CD4-positive, CD25-positive, alpha-beta regulatory T cell (primary cell): ENCODE measurements at regions not wholly inside any gene's neighbourhood (a gene's known extent, or its start where the extent isn't known, plus 50 kb on each side); places are given as distances from the start of the nearest gene placed in this dataset.
"Not testable (repeated sequence)": the region's sequence is repeated elsewhere in the genome, so short reads cannot be mapped to it uniquely, and the experiment has no call there.

Experiments
- ATAC-seq, 2 donors: fragments of 150-1000 bp; cut with Tn5 transposase; one replicate each; pipeline ENCODE4 v1.10.0; 2021; ENCODE audit warnings: low read depth in 2 of 2, moderate number of reproducible peaks in 2 of 2, moderate library complexity in 1 of 2
- DNase-seq, 3 donors: peaks; one replicate each; pipeline versions ENCODE4 v3.0.0 to v3.0.0-alpha.2; 2012 to 2022; ENCODE audit warnings: mixed read lengths in 1 of 3
- H3K27ac ChIP-seq: one replicate; pipeline ENCODE4 v1.7.0; 2013; ENCODE audit warnings: mild to moderate bottlenecking, low read length; ENCODE audit not compliant: insufficient read depth, poor library complexity, severe bottlenecking
- H3K27me3 ChIP-seq: one replicate; pipeline ENCODE4 v1.7.0; 2013; ENCODE audit warnings: low read length; ENCODE audit not compliant: control insufficient read depth, insufficient read depth
- H3K36me3 ChIP-seq: one replicate; pipeline ENCODE4 v1.7.0; 2013; ENCODE audit warnings: mild to moderate bottlenecking, low read length, moderate library complexity; ENCODE audit not compliant: control insufficient read depth, insufficient read depth
- H3K4me1 ChIP-seq: 2 replicates; pipeline ENCODE4 v1.7.0; 2013; ENCODE audit warnings: mild to moderate bottlenecking, low read length; ENCODE audit not compliant: insufficient read depth, control insufficient read depth, poor library complexity, severe bottlenecking
- H3K4me3 ChIP-seq: one replicate; pipeline ENCODE4 v1.7.0; 2013; ENCODE audit warnings: low read depth, mild to moderate bottlenecking, low read length, moderate library complexity
- H3K9me3 ChIP-seq, 2 experiments: 1 replicate in 1 of 2; 2 replicates in 1 of 2; pipeline ENCODE4 v1.7.0; 2013; ENCODE audit warnings: low read length in 2 of 2, mild to moderate bottlenecking in 1 of 2, moderate library complexity in 1 of 2; ENCODE audit not compliant: control insufficient read depth in 2 of 2
- H3K27ac Mint-ChIP-seq, 3 donors: one replicate each; pipeline ENCODE4 v1.8.0; 2020 to 2022; ENCODE audit warnings: mild to moderate bottlenecking in 3 of 3, mixed read lengths in 3 of 3, moderate library complexity in 2 of 3
- H3K27me3 Mint-ChIP-seq: one replicate; pipeline ENCODE4 v1.8.0; 2022; ENCODE audit warnings: mild to moderate bottlenecking, mixed read lengths
- H3K36me3 Mint-ChIP-seq: one replicate; pipeline ENCODE4 v1.8.0; 2020; ENCODE audit warnings: mixed read lengths
- H3K4me1 Mint-ChIP-seq, 4 donors: one replicate each; pipeline ENCODE4 v1.8.0; 2020 to 2022; ENCODE audit warnings: mixed read lengths in 4 of 4, mild to moderate bottlenecking in 1 of 4
- H3K4me3 Mint-ChIP-seq, 4 donors: one replicate each; pipeline ENCODE4 v1.8.0; 2020 to 2022; ENCODE audit warnings: mild to moderate bottlenecking in 4 of 4, mixed read lengths in 4 of 4, moderate library complexity in 3 of 4
- H3K9me3 Mint-ChIP-seq, 7 donors: one replicate each; pipeline ENCODE4 v1.8.0; 2020 to 2022; ENCODE audit warnings: mixed read lengths in 7 of 7, mild to moderate bottlenecking in 3 of 7, moderate library complexity in 2 of 7

DNA sequence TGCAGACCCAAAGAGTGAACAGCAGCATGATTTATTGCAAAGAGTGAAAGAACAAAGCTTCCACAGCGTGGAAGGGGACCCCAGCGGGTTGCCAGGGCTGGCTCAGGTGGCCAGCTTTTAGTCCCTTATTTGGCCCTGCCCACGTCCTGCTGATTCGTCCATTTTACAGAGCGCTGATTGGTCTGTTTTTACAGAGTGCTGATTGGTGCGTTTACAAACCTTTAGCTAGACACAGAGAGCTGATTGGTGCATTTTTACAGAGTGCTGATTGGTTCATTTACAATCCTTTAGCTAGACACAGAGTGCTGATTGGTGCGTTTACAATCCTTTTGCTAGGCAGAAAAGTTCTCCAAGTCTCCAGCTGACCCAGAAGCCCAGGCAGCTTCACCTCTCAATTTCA lies 128.5 kb upstream of the AHI1 start:
- ATAC-seq, H3K4me1 Mint-ChIP-seq, H3K36me3 ChIP-seq, H3K4me1 ChIP-seq, H3K36me3 Mint-ChIP-seq, H3K9me3 Mint-ChIP-seq, DNase-seq, H3K27ac Mint-ChIP-seq, H3K9me3 ChIP-seq, H3K4me3 Mint-ChIP-seq, H3K4me3 ChIP-seq, H3K27ac ChIP-seq, H3K27me3 ChIP-seq: not testable (repeated sequence)
- peaks cover 15% of the 10 kb centered on the region for H3K27me3 Mint-ChIP-seq

DNA sequence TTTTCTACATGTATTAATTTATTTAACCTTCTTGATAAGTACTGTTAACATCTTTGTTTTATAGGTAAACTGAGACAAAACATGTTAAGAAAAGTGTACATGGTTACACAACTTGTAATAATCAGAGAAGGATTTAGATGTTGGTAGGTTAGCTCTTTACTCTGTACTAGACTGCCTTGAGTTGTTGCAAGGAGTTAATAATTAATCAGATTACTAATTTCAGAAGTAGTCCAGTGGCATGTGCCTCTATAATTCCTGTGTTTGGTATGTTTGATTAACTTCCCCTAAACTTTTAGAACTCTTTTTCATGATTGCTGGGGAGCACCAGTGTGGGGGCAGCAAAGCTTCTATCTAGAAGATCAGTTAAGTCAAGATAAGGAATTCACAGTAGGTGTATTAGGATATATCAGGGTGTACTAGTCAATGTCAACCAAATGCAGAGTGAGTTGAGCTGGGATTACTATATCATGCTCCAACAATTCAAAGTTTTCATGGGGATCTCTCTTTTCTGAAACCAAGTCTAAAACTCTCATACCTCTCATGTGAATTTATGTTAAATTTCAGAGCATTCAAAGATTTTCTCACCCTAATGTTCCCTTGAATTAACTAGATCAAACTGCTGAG lies 129.7 kb upstream of the AHI1 start:
- H3K4me3 ChIP-seq, result no peak overlapping the region
- ATAC-seq (no peak), DNase-seq (no peak)
- H3K27ac ChIP-seq, result no peak overlapping the region
- H3K9me3 ChIP-seq, result no peaks in the 10 kb centered on the region
- H3K36me3 ChIP-seq, result no peaks in the 10 kb centered on the region
- Mint-ChIP-seq H3K4me3 (no peak overlapping the region), H3K27me3 (peaks cover 15% of the 10 kb centered on the region), H3K4me1 (peaks cover 0 to 5% (median 0%) of the 10 kb centered on the region in 4 donors), H3K9me3 (peaks cover 0 to 2% (median 0%) of the 10 kb centered on the region in 7 donors), H3K27ac (no peak overlapping the region), H3K36me3 (no peaks in the 10 kb centered on the region)
- H3K4me1 ChIP-seq, result no peaks in the 10 kb centered on the region
- no peaks in the 10 kb centered on the region for H3K27me3 ChIP-seq

DNA sequence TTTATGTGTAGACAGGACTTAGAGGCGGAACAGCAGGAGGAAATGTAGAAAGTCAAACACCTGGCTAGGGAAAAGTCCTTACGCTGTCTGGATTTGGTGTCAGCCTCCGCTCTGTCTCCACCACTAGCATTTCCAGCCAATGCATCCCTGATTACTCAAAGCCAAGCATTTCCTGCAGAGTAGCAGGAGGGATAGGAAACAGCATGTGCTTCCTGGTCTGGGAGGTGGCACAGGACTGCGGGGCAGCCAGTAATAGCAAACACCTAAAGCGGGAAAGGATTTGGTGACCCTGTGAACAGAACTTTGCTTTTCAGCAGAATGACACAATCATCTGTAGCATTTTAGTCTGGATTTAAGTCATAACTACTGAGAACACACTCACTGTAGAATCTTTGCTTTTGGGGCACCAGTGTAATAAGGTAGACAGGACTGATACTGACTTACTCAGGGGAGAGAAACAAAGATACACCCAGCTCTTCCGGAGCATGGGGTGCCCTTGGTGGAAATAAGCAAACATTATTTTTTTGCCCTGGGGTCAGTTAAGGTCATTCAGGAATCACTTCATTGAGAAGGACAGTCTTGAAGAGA lies 133.3 kb upstream of the AHI1 start:
- Mint-ChIP-seq H3K4me1 (no peaks in the 10 kb centered on the region), H3K27ac (no peak overlapping the region), H3K4me3 (no peak overlapping the region), H3K36me3 (no peaks in the 10 kb centered on the region), H3K27me3 (peaks cover 6% of the 10 kb centered on the region), H3K9me3 (peaks cover 0 to 2% (median 0%) of the 10 kb centered on the region in 7 donors)
- no peak overlapping the region for H3K4me3 ChIP-seq
- ATAC-seq (no peak), DNase-seq (no peak)
- H3K9me3 ChIP-seq, result no peaks in the 10 kb centered on the region
- H3K27me3 ChIP-seq, result peaks cover 2% of the 10 kb centered on the region
- no peak overlapping the region for H3K27ac ChIP-seq
- H3K36me3 ChIP-seq, result no peaks in the 10 kb centered on the region
- H3K4me1 ChIP-seq, result no peaks in the 10 kb centered on the region

DNA sequence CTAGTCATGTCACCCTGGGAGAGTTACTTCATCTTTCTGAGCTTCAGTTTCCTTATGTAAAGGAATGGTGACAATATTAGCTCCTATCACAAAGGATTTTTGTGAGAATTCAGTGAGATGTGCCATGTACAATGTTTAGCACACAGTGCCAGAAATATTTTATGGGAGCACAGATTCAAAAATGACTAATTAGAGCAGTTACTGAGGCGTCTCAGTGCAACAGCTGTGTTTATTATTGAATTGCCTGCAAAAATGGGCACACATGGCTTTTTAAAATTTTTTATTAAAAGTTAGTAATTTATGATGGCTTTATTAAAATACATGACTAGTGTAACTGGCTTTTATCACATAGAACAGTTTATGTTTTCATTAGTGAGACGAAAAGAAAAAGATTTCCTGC lies 134.3 kb upstream of the AHI1 start:
- H3K36me3 Mint-ChIP-seq, result no peaks in the 10 kb centered on the region

DNA sequence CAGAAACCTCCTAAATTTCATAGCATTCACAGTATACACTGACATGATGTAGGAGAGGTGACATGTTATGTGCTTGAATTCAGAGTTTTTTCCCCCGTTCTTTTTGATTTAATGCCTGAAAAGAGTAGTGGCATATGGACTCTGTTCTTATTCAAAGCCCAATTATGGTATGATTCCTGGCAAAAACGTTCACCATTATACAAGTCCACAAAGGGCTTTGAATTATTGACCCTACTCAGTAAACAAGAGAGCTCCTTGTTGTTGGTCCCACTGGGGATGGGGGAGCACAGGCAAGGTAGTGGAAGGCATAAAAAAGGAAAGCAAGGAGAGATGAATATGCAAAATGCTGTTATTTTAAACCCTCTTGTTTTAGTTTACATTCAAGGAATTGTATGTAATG lies 136.0 kb upstream of the AHI1 start:
- Mint-ChIP-seq H3K27ac (no peak overlapping the region), H3K4me3 (no peak overlapping the region), H3K4me1 (no peaks in the 10 kb centered on the region), H3K36me3 (no peaks in the 10 kb centered on the region), H3K9me3 (peaks cover 0 to 2% (median 0%) of the 10 kb centered on the region in 7 donors), H3K27me3 (peaks cover 6% of the 10 kb centered on the region)
- no peak overlapping the region for H3K4me3 ChIP-seq
- H3K4me1 ChIP-seq, result no peaks in the 10 kb centered on the region
- peaks cover 2% of the 10 kb centered on the region for H3K27me3 ChIP-seq
- no peak overlapping the region for H3K27ac ChIP-seq
- DNase-seq, result no peak
- no peak for ATAC-seq
- H3K9me3 ChIP-seq, result no peaks in the 10 kb centered on the region
- H3K36me3 ChIP-seq, result no peaks in the 10 kb centered on the region

More for the DNA sequence above, 134.3 kb upstream of the AHI1 start:
- H3K27ac Mint-ChIP-seq, result no peak overlapping the region
- peaks cover 6% of the 10 kb centered on the region for H3K27me3 Mint-ChIP-seq
- no peaks in the 10 kb centered on the region for H3K36me3 ChIP-seq
- H3K4me1 ChIP-seq, result no peaks in the 10 kb centered on the region
- no peak for ATAC-seq
- no peak for DNase-seq
- H3K9me3 ChIP-seq, result no peaks in the 10 kb centered on the region
- peaks cover 2% of the 10 kb centered on the region for H3K27me3 ChIP-seq
- peaks cover 0 to 2% (median 0%) of the 10 kb centered on the region in 7 donors for H3K9me3 Mint-ChIP-seq
- no peaks in the 10 kb centered on the region for H3K4me1 Mint-ChIP-seq
- no peak overlapping the region for H3K4me3 ChIP-seq
- H3K27ac ChIP-seq, result no peak overlapping the region
- H3K4me3 Mint-ChIP-seq, result no peak overlapping the region

DNA sequence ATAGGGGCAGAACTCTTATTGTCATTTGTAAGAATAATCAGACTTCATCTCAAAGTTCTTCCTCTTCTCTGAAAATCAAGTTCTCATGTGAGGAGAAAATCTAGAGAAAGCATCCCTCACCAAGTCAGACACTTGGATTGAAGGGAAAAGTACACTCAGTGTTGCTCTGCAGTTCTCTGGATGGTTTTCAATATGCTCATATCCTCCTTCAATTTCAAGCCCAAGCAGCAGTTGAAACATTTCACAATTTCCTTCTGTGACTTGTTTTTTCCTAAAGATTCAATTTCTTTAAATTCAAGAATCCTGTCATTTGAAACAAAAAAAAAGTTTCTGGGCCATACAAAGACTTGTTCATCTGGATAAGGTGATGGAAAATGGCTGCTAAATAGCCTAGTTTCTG lies 140.2 kb upstream of the AHI1 start:
- no peak overlapping the region for H3K4me3 ChIP-seq
- H3K4me1 ChIP-seq, result no peaks in the 10 kb centered on the region
- H3K36me3 Mint-ChIP-seq, result no peaks in the 10 kb centered on the region
- no peak overlapping the region for H3K4me3 Mint-ChIP-seq
- H3K9me3 ChIP-seq, result no peaks in the 10 kb centered on the region
- H3K27me3 Mint-ChIP-seq, result no peaks in the 10 kb centered on the region
- H3K27ac ChIP-seq, result no peak overlapping the region
- ATAC-seq, result no peak
- H3K9me3 Mint-ChIP-seq, result peaks cover 0 to 2% (median 0%) of the 10 kb centered on the region in 7 donors
- no peak for DNase-seq
- H3K4me1 Mint-ChIP-seq, result no peaks in the 10 kb centered on the region
- H3K27ac Mint-ChIP-seq, result no peak overlapping the region
- H3K36me3 ChIP-seq, result no peaks in the 10 kb centered on the region
- peaks cover 2% of the 10 kb centered on the region for H3K27me3 ChIP-seq

DNA sequence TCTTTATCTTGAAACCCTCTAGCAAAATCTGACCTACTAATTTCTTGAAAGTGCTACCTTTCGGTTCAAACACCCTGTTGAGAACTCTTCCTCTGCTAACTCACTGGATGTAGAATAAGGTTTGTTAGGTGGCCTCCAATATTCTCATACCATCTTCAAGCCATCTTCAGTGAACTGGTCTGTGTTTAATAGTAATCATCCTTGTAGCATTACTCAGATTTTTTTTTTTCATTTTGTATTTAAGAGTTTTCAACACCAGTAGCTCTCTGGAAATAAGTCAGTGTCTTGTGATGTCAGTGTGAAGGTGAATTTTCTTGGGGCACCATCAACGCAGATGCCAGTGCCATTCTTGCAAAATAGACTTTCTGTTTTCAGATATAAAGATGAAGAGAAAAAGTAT lies 140.6 kb upstream of the AHI1 start:
- H3K4me1 Mint-ChIP-seq, result no peaks in the 10 kb centered on the region
- Histone ChIP-seq H3K27me3 (peaks cover 2% of the 10 kb centered on the region), H3K9me3 (no peaks in the 10 kb centered on the region), H3K27ac (no peak overlapping the region), H3K36me3 (no peaks in the 10 kb centered on the region), H3K4me1 (no peaks in the 10 kb centered on the region), H3K4me3 (no peak overlapping the region)
- no peaks in the 10 kb centered on the region for H3K27me3 Mint-ChIP-seq
- H3K36me3 Mint-ChIP-seq, result no peaks in the 10 kb centered on the region
- no peak overlapping the region for H3K4me3 Mint-ChIP-seq
- H3K9me3 Mint-ChIP-seq, result peaks cover 0 to 2% (median 0%) of the 10 kb centered on the region in 7 donors
- no peak overlapping the region for H3K27ac Mint-ChIP-seq
- no peak for DNase-seq
- ATAC-seq, result no peak

DNA sequence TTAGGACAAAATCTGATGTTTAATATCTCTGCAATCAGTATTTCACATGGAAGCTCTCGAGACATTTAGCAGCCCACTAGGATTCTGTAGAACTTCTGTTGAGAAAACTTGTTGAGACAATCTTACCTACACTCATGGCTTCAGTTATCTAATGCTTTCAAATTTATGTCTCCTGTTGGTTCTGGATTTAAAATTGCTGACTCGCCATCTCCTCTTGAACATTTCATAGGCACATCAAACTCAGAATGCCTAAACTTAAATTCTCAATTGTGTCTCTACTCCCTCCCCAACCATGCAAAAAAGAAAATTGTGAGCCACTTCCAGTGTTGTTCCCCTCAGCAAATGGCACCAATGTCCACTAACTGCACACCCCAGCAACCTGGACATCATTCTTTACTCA lies 142.5 kb upstream of the AHI1 start:
- Mint-ChIP-seq H3K36me3 (no peaks in the 10 kb centered on the region), H3K4me1 (no peaks in the 10 kb centered on the region), H3K27me3 (no peaks in the 10 kb centered on the region), H3K27ac (no peak overlapping the region), H3K4me3 (no peak overlapping the region), H3K9me3 (peaks cover 0 to 3% (median 0%) of the 10 kb centered on the region in 7 donors)
- H3K27me3 ChIP-seq, result no peaks in the 10 kb centered on the region
- ATAC-seq (no peak), DNase-seq (no peak)
- no peak overlapping the region for H3K27ac ChIP-seq
- H3K4me3 ChIP-seq, result no peak overlapping the region
- no peaks in the 10 kb centered on the region for H3K9me3 ChIP-seq
- H3K36me3 ChIP-seq, result no peaks in the 10 kb centered on the region
- H3K4me1 ChIP-seq, result no peaks in the 10 kb centered on the region
